HCT116 (cell line): ENCODE measurements at regions not wholly inside any gene's neighbourhood (a gene's known extent, or its start where the extent isn't known, plus 50 kb on each side); places are given as distances from the start of the nearest gene placed in this dataset.

Source experiments
- ATAC-seq: fragments of 200-7000 bp; cut with Tn5 transposase; 2 replicates; pipeline ENCODE4 v1.9.1; 2020; ENCODE audit warnings: mild to moderate bottlenecking, moderate library complexity
- BruUV-seq: library from RNA; stranded (reverse); fragments of 400-500 nt; replicated peaks from 2 replicates; lab custom pipeline; 2021; lab: Mats Ljungman, UMichigan
- CTCF ChIA-PET: fragments of 300-600 bp; sonication (Branson Sonifier 250); formaldehyde crosslinking; loops from one replicate; lab custom pipeline; 2021; ENCODE audit warnings: antibody characterized with exemption; lab: Charles Lee
- POLR2A ChIA-PET: fragments of 300-600, 350-600 bp; sonication (Branson Sonifier 250); formaldehyde crosslinking; loops from one replicate; lab custom pipeline; 2021; ENCODE audit warnings: antibody characterized with exemption; lab: Charles Lee
- RAD21 ChIA-PET, 2 experiments: fragments of 300-600 bp; sonication (Branson Sonifier 250); formaldehyde crosslinking; loops; one replicate each; lab custom pipeline; 2023; ENCODE audit warnings: low total read pairs in 2 of 2; ENCODE audit not compliant: uncharacterized antibody in 2 of 2, unreplicated experiment in 2 of 2, low non-redundant PET in 1 of 2; lab: Charles Lee
- DNase-seq: peaks from one replicate; pipeline ENCODE4 v3.0.0-alpha.2; 2010; ENCODE audit warnings: low read depth, low spot score
- H2AFZ ChIP-seq: fragments of 200-600 bp; shearing (Covaris generic), sonication (generic); 2 replicates; pipeline ENCODE4 v1.6.1; 2017; ENCODE audit warnings: low read depth, mixed run types, mixed read lengths, antibody characterized with exemption, low read length; ENCODE audit not compliant: poor library complexity, severe bottlenecking
- H3K27ac ChIP-seq: 2 replicates; pipeline ENCODE4 v1.5.1; 2012; ENCODE audit warnings: low read depth, low read length
- H3K27me3 ChIP-seq: fragments of 200-600 bp; sonication (generic); 2 replicates; pipeline ENCODE4 v1.6.1; 2016; ENCODE audit warnings: mixed run types, low read length, mixed read lengths; ENCODE audit not compliant: insufficient read depth
- H3K36me3 ChIP-seq, 2 experiments: fragments of 200-500 bp in 1 of 2; fragments of 200-600 bp in 1 of 2; sonication (Bioruptor generic) in 1 of 2; sonication (generic) in 1 of 2; 2 replicates each; pipeline versions ENCODE4 v1.5.1 to v1.6.1; 2014 to 2016; ENCODE audit warnings: low read length in 2 of 2, inconsistent platforms in 1 of 2, mixed read lengths in 1 of 2, mixed run types in 1 of 2; ENCODE audit not compliant: insufficient read depth in 2 of 2, control insufficient read depth in 1 of 2
- H3K4me1 ChIP-seq, 2 experiments: fragments of 200-600 bp in 1 of 2; sonication (generic) in 1 of 2; 2 replicates each; pipeline versions ENCODE4 v1.5.1 to v1.6.1; 2012 to 2017; ENCODE audit warnings: low read length in 2 of 2, inconsistent platforms in 1 of 2, mild to moderate bottlenecking in 1 of 2, mixed read lengths in 1 of 2, mixed run types in 1 of 2, moderate library complexity in 1 of 2; ENCODE audit not compliant: insufficient read depth in 2 of 2, control insufficient read depth in 1 of 2
- H3K4me2 ChIP-seq: fragments of 200-600 bp; sonication (generic); 2 replicates; pipeline ENCODE4 v1.6.1; 2017; ENCODE audit warnings: mixed run types, low read length, mixed read lengths
- H3K4me3 ChIP-seq, 2 experiments: fragments of 200-600 bp in 1 of 2; sonication (generic) in 1 of 2; replicated peaks in 1 of 2; 2 replicates each; pipeline ENCODE4 v1.5.1; 2011 to 2016; ENCODE audit warnings: low read length in 2 of 2, control low read depth in 1 of 2, low read depth in 1 of 2, mild to moderate bottlenecking in 1 of 2, mixed read lengths in 1 of 2, mixed run types in 1 of 2
- H3K79me2 ChIP-seq: fragments of 200-600 bp; sonication (generic); 2 replicates; pipeline ENCODE4 v1.6.1; 2017; ENCODE audit warnings: mild to moderate bottlenecking, mixed run types, low read length, moderate library complexity, mixed read lengths; ENCODE audit not compliant: insufficient read depth
- H3K9ac ChIP-seq: fragments of 200-600 bp; sonication (generic); 2 replicates; pipeline ENCODE4 v1.6.1; 2016; ENCODE audit warnings: low read length, mixed read lengths
- H3K9me2 ChIP-seq: fragments of 200-600 bp; sonication (generic), shearing (Covaris generic); 2 replicates; pipeline ENCODE4 v1.6.1; 2017; ENCODE audit warnings: mixed run types, mild to moderate bottlenecking, moderate library complexity; ENCODE audit not compliant: insufficient read depth
- H3K9me3 ChIP-seq, 2 experiments: fragments of 200-500 bp in 1 of 2; fragments of 200-600 bp in 1 of 2; sonication (Bioruptor generic) in 1 of 2; sonication (generic) in 1 of 2; 2 replicates each; pipeline ENCODE4 v1.6.1; 2014 to 2017; ENCODE audit warnings: low read length in 2 of 2, mixed read lengths in 2 of 2, inconsistent platforms in 1 of 2, low read depth in 1 of 2, mild to moderate bottlenecking in 1 of 2, mixed run types in 1 of 2, moderate library complexity in 1 of 2; ENCODE audit not compliant: control insufficient read depth in 1 of 2, insufficient read depth in 1 of 2
- H4K20me1 ChIP-seq: fragments of 200-600 bp; sonication (generic), shearing (Covaris generic); 2 replicates; pipeline ENCODE4 v1.6.1; 2017; ENCODE audit warnings: mixed run types, mild to moderate bottlenecking, moderate library complexity; ENCODE audit not compliant: insufficient read depth
- CBX3 ChIP-seq: IDR thresholded peaks from 2 replicates; pipeline ENCODE4 v1.6.1; 2012; ENCODE audit warnings: low read depth
- CEBPB ChIP-seq: IDR thresholded peaks from 2 replicates; pipeline ENCODE4 v1.6.1; 2012; ENCODE audit warnings: low read depth
- EGR1 ChIP-seq: IDR thresholded peaks from 2 replicates; pipeline ENCODE4 v1.6.1; 2012; ENCODE audit warnings: low read depth
- ELF1 ChIP-seq: IDR thresholded peaks from 2 replicates; pipeline ENCODE4 v1.6.1; 2012; ENCODE audit warnings: low read depth, borderline replicate concordance
- FOSL1 ChIP-seq: IDR thresholded peaks from 2 replicates; pipeline ENCODE4 v1.6.1; 2012; ENCODE audit warnings: low read depth
- JUND ChIP-seq: IDR thresholded peaks from 2 replicates; pipeline ENCODE4 v1.6.1; 2012
- POLR2A ChIP-seq: IDR thresholded peaks from 2 replicates; pipeline ENCODE4 v1.7.0; 2011; ENCODE audit warnings: borderline replicate concordance; ENCODE audit not compliant: insufficient read depth, insufficient read length; ENCODE audit errors: extremely low read depth
- RAD21 ChIP-seq: IDR thresholded peaks from 2 replicates; pipeline ENCODE4 v1.6.1; 2012; ENCODE audit warnings: low read depth, mild to moderate bottlenecking
- REST ChIP-seq: IDR thresholded peaks from 2 replicates; pipeline ENCODE4 v1.6.1; 2012; ENCODE audit warnings: low read depth
- TCF7L2 ChIP-seq: IDR thresholded peaks from 2 replicates; pipeline ENCODE4 v1.7.0; 2011; ENCODE audit warnings: borderline replicate concordance, inconsistent platforms; ENCODE audit not compliant: insufficient read depth, insufficient read length; ENCODE audit errors: extremely low read depth
- ZNF274 ChIP-seq: fragments of 200-500 bp; sonication (Bioruptor generic); IDR thresholded peaks from 2 replicates; pipeline ENCODE4 v1.6.1; 2014; ENCODE audit warnings: mild to moderate bottlenecking, low read depth, low read length, inconsistent platforms
- intact Hi-C: fragments of 100-400 bp; cut with micrococcal nuclease; formaldehyde crosslinking; loops from 2 replicates; pipeline ENCODE4 v1.10.0; 2022

GRCh38 chr1:190551638-190552037, 74.0 kb upstream of the BRINP3 start (continued):
- no peak for TF ChIP-seq TCF7L2
- TF ChIP-seq REST = no peak
- no peak for TF ChIP-seq ELF1

- no peaks in the 10 kb centered on the region for H3K27me3 ChIP-seq
- H2AFZ ChIP-seq = no peak overlapping the region
- BruUV-seq = no TSS peak
- intact Hi-C loops = loop anchor here (10.0 kb wide), 1 partner anchor 545 kb away; no protein-coding TSS in a partner anchor
- CTCF ChIA-PET = no interaction called here
- no peak overlapping the region for H3K4me3 ChIP-seq
- no peaks in the 10 kb centered on the region for H3K79me2 ChIP-seq
- ATAC-seq (no peak), DNase-seq (no peak)
- H3K4me2 ChIP-seq = no peak overlapping the region
- H4K20me1 ChIP-seq = no peaks in the 10 kb centered on the region
- POLR2A ChIA-PET = no interaction called here
- H3K27ac ChIP-seq = no peak overlapping the region
- RAD21 ChIA-PET = no interaction called here
- no peaks in the 10 kb centered on the region for H3K36me3 ChIP-seq
- no peak overlapping the region for H3K9ac ChIP-seq
- TF ChIP-seq CEBPB (no peak), RAD21 (no peak), POLR2A (no peak), ZNF274 (no peak), FOSL1 (no peak), CBX3 (no peak), REST (no peak), JUND (no peak), EGR1 (no peak)
- H3K9me3 ChIP-seq = no peaks in the 10 kb centered on the region
- no peaks in the 10 kb centered on the region for H3K4me1 ChIP-seq
- no peaks in the 10 kb centered on the region for H3K9me2 ChIP-seq
These were observed 82.6 kb upstream of the BRINP3 start for GRCh38 chr1:190560161-190560681.
